Activated B cell treated with CpG ODN at 0.5 μM for 24 hours (primary cell): ENCODE measurements at regions not wholly inside any gene's neighbourhood (a gene's known extent, or its start where the extent isn't known, plus 50 kb on each side); places are given as distances from the start of the nearest gene placed in this dataset.
"Not testable (repeated sequence)": the region's sequence is repeated elsewhere in the genome, so short reads cannot be mapped to it uniquely, and the experiment has no call there.

ENCODE experiments used
- ATAC-seq: fragments of 200-7000 bp; cut with Tn5 transposase; one replicate; pipeline ENCODE4 v1.10.0; 2021; ENCODE audit warnings: low read depth, mild to moderate bottlenecking, moderate library complexity
- CTCF ChIA-PET: fragments of 350-600 bp; sonication (Branson Sonifier 250); formaldehyde crosslinking; loops from one replicate; lab custom pipeline; 2021; ENCODE audit warnings: antibody characterized with exemption; lab: Charles Lee
- POLR2A ChIA-PET: fragments of 350-600 bp; sonication (Branson Sonifier 250); formaldehyde crosslinking; loops from one replicate; lab custom pipeline; 2021; ENCODE audit warnings: antibody characterized with exemption; lab: Charles Lee
- DNase-seq: peaks from one replicate; pipeline ENCODE4 v3.0.0; 2022
- H3K27ac Mint-ChIP-seq: one replicate; pipeline ENCODE4 v1.8.0; 2020; ENCODE audit warnings: mixed read lengths
- H3K27me3 Mint-ChIP-seq: one replicate; pipeline ENCODE4 v1.8.0; 2021; ENCODE audit warnings: mixed read lengths
- H3K36me3 Mint-ChIP-seq: one replicate; pipeline ENCODE4 v1.8.0; 2021; ENCODE audit warnings: low read depth, mixed read lengths
- H3K4me1 Mint-ChIP-seq: one replicate; pipeline ENCODE4 v1.8.0; 2021; ENCODE audit warnings: mixed read lengths
- H3K4me3 Mint-ChIP-seq: one replicate; pipeline ENCODE4 v1.8.0; 2020; ENCODE audit warnings: mild to moderate bottlenecking, mixed read lengths
- H3K9me3 Mint-ChIP-seq: one replicate; pipeline ENCODE4 v1.8.0; 2020; ENCODE audit warnings: mixed read lengths
- CTCF ChIP-seq: fragments of 200-600 bp; IDR thresholded peaks from one replicate; pipeline ENCODE4 v1.8.0; 2022; ENCODE audit warnings: antibody characterized with exemption, mild to moderate bottlenecking
- intact Hi-C: fragments of 100-400 bp; cut with micrococcal nuclease; formaldehyde crosslinking; loops from one replicate; pipeline ENCODE4 v1.15.1; 2024

DNA sequence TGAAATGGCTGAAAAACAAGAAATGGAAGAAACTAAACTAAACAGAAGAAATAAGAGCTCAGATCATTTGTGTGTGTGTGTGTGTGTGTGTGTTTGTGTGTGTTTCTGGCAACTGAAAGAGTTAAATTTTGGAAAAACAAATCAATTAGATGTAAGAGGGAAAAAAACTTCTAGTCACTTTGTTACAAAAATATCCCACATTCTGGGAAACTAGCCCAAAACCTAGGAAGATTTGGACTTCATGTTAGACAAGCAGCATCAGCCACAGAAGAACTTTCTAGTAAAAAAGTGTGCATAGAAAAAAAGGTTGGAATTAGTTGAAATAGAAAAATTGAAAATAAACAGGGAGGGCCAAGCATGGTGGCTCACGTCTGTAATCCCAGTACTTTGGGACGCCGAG is 111.6 kb upstream of the PRKG2 start:
- no peak for ATAC-seq
- Mint-ChIP-seq H3K27ac (no peak overlapping the region), H3K36me3 (no peaks in the 10 kb centered on the region), H3K4me3 (no peak overlapping the region), H3K9me3 (peaks cover 9% of the 10 kb centered on the region), H3K4me1 (no peaks in the 10 kb centered on the region), H3K27me3 (peaks cover 11% of the 10 kb centered on the region)
- intact Hi-C loops, result no loop called here
- TF ChIP-seq CTCF, result no peak
- DNase-seq, result no peak
- POLR2A ChIA-PET, result no interaction called here
- CTCF ChIA-PET, result no interaction called here

- H3K27ac Mint-ChIP-seq, ATAC-seq, CTCF ChIA-PET, H3K4me1 Mint-ChIP-seq, H3K36me3 Mint-ChIP-seq, H3K4me3 Mint-ChIP-seq, DNase-seq, intact Hi-C loops, H3K9me3 Mint-ChIP-seq, POLR2A ChIA-PET: not testable (repeated sequence)
- H3K27me3 Mint-ChIP-seq, result peaks cover 13% of the 10 kb centered on the region
Measured at GRCh38 chr4:81324594-81324993, 109.6 kb upstream of the PRKG2 start.

- no peak for TF ChIP-seq CTCF
- Mint-ChIP-seq H3K4me1 (peaks cover 5% of the 10 kb centered on the region), H3K4me3 (no peak overlapping the region), H3K27me3 (peaks cover 10% of the 10 kb centered on the region), H3K36me3 (no peaks in the 10 kb centered on the region), H3K27ac (no peak overlapping the region), H3K9me3 (peaks cover 7% of the 10 kb centered on the region)
- DNase-seq (no peak), ATAC-seq (no peak)
- CTCF ChIA-PET, result no interaction called here
- intact Hi-C loops, result no loop called here
- POLR2A ChIA-PET, result no interaction called here
Measured at GRCh38 chr4:81319657-81320056, 104.6 kb upstream of the PRKG2 start.

GRCh38 chr4:81314897-81315470 is 100.0 kb upstream of the PRKG2 start:
- CTCF ChIA-PET, result interaction anchor here (0.9 kb wide), 1 partner anchor 21 kb away, joined by 3 read pairs; no protein-coding TSS in a partner anchor
- peaks cover 10% of the 10 kb centered on the region for H3K4me1 Mint-ChIP-seq
- POLR2A ChIA-PET, result no interaction called here
- intact Hi-C loops, result no loop called here
- no peak for TF ChIP-seq CTCF
- no peak for DNase-seq
- no peaks in the 10 kb centered on the region for H3K36me3 Mint-ChIP-seq
- no peaks in the 10 kb centered on the region for H3K9me3 Mint-ChIP-seq
- H3K4me3 Mint-ChIP-seq, result no peak overlapping the region
- no peak overlapping the region for H3K27ac Mint-ChIP-seq
- no peak for ATAC-seq
- peaks cover 1% of the 10 kb centered on the region for H3K27me3 Mint-ChIP-seq

- no peaks in the 10 kb centered on the region for H3K27me3 Mint-ChIP-seq
- H3K9me3 Mint-ChIP-seq, result no peaks in the 10 kb centered on the region
- peaks cover 10% of the 10 kb centered on the region for H3K4me1 Mint-ChIP-seq
- ChIA-PET POLR2A (no interaction called here), CTCF (no interaction called here)
- DNase-seq (no peak), ATAC-seq (no peak)
- no peak for TF ChIP-seq CTCF
- intact Hi-C loops, result no loop called here
- H3K4me3 Mint-ChIP-seq, result no peak overlapping the region
- H3K27ac Mint-ChIP-seq, result no peak overlapping the region
- H3K36me3 Mint-ChIP-seq, result no peaks in the 10 kb centered on the region
Measured at GRCh38 chr4:81314196-81314896, 99.3 kb upstream of the PRKG2 start.
